Middle frontal gyrus (tissue), 1 donor: ENCODE measurements at regions not wholly inside any gene's neighbourhood (a gene's known extent, or its start where the extent isn't known, plus 50 kb on each side); places are given as distances from the start of the nearest gene placed in this dataset.

Experiments
- DNase-seq: peaks from one replicate; pipeline ENCODE4 v3.0.0-alpha.2; 2015; ENCODE audit warnings: low spot score; ENCODE audit errors: extremely low spot score

DNA sequence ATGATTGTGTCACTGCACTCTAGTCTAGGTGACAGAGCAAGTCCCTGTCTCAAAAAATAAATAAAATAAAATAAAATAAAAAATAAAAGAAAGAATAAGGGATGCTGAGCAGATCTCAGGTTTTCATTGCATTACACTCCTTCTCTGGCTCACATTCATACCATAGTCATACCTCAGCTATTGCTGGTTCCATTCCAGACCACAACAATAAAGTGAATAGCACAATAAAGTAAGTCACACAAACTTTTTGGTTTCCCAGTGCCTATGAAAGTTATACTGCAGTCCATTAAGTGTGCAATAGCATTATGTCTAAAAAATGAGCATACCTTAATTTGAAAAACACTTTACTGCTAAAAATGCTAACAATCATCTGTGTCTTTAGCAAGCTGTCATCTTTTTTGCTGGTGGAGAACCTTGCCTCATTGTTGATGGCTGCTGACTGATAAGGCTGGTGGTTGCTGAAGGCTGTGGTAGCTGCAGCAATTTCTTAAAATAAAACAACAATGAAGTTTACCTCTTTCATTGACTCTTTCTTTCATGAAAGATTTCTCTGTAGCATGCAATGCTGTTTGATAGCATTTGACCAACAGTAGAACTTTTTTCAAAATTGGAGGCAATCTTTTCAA is 415.7 kb downstream of the ZNF608 start:
- DNase-seq = no peak

GRCh38 chr5:124328201-124328600 is 418.2 kb downstream of the ZNF608 start:
- no peak for DNase-seq

DNA sequence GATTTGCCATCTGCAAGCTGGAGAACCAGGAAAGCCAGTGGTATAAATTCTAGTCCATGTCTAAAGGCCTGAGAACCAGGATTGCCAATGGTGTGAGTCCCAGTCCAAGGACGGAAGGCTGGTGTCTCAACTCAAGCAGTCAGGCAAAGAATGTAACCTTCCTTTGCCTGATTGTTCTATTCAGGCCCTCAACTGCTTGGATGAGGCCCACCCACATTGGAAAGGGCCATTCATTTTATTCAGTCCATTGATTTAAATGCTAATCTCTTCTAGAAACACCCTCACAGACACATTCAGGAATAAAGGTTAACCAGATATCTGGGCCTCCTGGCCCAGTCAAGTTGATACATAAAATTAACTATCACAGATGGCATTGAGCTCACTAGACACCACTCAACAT is 427.8 kb downstream of the ZNF608 start:
- no peak for DNase-seq

DNA sequence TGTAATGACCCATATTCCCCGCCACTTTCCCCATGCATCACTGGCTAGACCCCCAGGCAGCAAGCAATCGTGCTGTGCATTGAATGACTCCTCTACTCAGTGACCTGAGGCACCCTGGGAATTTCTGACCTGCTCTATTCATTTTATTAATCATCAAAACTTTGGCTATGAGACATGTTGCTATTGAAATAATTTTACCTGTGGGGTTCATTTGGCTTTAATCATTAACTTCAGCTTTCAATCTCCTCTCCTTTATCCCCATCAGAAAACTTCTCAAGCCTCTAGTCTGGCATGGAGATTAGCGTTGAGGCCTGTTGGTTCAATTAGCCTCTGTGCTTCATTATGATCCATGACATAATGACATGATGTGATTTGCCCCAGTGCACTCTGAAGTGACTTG is 429.0 kb downstream of the ZNF608 start:
- DNase-seq = no peak

- no peak for DNase-seq
Measured at GRCh38 chr5:124315741-124316415, 430.6 kb downstream of the ZNF608 start.

DNA sequence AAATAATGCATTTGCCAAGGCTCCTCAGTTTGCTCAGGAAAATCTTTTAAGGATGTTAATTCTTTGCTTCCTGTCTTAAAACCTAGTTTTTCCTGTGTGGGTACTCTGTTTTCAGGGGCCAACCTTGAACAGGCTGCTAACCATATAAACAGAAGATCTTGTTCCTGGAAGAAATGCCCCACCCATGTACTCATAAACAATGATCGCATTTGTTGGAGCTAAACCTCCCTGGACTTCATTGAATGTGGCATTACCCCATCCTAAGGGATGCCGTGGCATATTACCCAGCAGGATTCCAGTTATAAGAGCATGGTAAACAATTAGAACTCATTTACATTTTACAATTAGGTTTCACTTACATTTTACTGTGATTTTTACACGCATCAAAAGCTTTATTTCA is 436.0 kb downstream of the ZNF608 start:
- no peak for DNase-seq

DNA sequence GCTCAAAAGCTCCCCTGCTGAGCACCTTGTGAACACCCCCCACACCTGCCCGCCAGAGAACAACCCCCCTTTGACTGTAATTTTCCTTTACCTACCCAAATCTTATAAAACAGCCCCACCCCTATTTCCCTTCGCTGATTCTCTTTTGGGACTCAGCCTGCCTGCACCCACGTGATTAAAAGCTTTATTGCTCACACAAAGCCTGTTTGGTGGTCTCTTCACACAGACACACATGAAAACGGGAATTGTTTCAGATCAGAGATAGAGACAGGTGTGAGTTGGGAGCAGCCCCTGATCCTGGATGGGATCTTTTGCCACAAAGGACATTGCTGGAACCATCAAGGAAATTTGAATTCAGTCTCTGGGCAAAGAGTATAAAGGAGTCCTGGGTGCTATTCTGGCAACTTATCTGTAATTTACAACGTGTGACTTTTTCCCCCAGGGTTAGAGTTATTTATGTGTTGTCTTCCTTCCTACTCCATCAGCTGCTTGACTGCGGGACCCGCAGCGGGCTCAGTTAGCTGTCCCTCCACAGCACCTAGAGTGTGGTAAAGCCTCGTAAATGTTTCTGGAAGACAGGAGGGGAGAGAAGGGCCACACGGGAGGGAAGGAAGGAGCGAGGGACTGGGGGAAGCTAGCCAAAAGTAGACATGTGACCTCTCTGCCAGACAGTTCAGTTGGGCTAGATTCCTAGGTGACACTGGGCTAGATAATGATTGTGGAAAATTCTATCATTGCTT is 437.0 kb downstream of the ZNF608 start:
- DNase-seq = no peak

GRCh38 chr5:124303366-124303765 is 443.1 kb downstream of the ZNF608 start:
- DNase-seq = no peak

GRCh38 chr5:124302533-124302932 is 443.9 kb downstream of the ZNF608 start:
- DNase-seq = no peak

DNA sequence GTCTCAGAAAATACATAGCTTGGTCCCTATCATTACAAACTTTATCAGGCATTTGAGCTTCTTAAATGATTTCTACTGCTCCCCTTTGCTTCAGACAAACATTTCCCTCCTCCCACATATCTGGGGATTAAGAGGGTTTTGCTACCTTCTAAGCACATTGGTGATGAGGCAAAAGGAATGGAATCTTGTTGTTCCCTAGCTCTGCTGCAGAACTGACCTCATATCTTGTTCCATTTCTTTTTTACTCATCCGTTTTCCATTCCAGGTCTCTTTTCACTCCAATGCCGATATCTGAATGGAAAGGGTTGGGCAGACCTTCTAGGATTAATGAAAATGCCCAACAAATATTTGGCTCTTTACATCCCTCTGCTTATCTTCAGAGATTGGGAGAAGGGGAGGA is 444.6 kb downstream of the ZNF608 start:
- no peak for DNase-seq

GRCh38 chr5:124300815-124301621 is 445.4 kb downstream of the ZNF608 start:
- no peak for DNase-seq

GRCh38 chr5:124297826-124298225 is 448.6 kb downstream of the ZNF608 start:
- no peak for DNase-seq

DNA sequence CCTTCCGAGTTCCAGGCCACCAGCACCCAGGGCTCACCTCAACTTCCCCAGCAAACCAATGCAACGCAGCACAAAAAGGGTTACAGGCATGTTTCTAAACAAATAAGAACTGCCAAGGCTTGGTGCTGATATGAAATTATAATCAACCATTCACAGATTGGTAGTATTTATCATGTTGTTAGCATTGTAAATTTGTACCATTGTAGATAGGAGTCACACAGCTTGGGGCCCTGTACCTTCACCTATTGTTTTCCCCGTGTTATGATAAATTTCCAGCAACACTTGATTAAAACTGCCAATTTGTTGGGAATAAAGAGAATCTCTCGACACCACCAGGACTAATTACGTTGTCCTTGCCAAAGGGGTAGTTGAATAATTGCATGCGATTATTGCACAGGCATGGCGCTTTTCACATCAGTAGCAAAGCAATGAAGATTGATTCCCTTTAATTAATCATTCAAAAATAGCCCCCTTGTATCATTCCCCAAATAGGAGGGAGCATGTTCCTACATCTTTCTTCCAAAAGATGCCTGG is 454.1 kb downstream of the ZNF608 start:
- DNase-seq = no peak

- no peak for DNase-seq
Measured at GRCh38 chr5:124289641-124290311, 456.7 kb downstream of the ZNF608 start.

- DNase-seq = peak; percentile 51
Measured at GRCh38 chr5:124289130-124289529, 457.3 kb downstream of the ZNF608 start.

GRCh38 chr5:124287813-124288212 is 458.6 kb downstream of the ZNF608 start:
- no peak for DNase-seq

- DNase-seq = no peak
Measured at GRCh38 chr5:124285733-124286132, 460.7 kb downstream of the ZNF608 start.

DNA sequence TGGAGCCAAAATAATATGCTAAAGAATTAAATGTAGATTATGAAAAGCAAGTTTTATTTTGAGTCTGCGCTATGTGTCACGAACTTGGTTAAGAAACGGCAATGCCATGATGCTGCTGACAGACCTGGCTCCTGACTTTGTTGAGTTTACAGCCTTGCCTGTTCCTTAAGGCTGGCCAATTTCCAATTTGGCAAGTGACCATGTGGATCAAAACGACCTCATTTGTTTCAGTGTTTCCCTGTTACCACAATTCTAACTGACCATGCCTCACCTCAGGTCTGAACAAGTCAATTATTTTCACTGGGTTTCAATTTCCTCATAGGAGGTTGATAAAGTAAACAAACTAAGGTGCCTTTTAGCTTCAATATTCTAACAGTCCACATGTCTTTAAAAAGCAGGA is 461.4 kb downstream of the ZNF608 start:
- DNase-seq = no peak

- DNase-seq = no peak
Measured at GRCh38 chr5:124283031-124283430, 463.4 kb downstream of the ZNF608 start.

- DNase-seq = no peak
Measured at GRCh38 chr5:124280079-124280478, 466.4 kb downstream of the ZNF608 start.
